ENCODE measurements at regions not wholly inside any gene's neighbourhood (a gene's known extent, or its start where the extent isn't known, plus 50 kb on each side); places are given as distances from the start of the nearest gene placed in this dataset.

DNA sequence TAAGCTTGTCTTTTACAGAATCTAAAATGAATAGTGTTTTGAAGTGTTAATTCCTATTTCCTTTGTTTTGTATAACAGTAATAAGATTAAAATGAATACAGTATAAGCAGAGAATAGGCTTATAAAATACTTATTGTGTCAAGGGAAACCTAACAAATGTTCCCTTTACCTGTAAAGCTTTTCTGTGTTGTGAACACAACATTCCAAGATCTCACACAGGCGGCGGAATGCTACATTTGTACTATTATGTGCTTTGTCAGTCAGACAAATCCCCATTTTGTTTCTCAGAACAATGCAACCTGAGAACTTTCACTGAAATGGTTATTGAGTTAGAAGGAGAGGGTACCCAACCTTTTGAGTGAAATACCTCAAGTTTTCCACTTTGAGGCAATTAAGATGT, 1170.3 kb downstream of the OLFM4 start:
- TF ChIP-seq, protein P1, sequence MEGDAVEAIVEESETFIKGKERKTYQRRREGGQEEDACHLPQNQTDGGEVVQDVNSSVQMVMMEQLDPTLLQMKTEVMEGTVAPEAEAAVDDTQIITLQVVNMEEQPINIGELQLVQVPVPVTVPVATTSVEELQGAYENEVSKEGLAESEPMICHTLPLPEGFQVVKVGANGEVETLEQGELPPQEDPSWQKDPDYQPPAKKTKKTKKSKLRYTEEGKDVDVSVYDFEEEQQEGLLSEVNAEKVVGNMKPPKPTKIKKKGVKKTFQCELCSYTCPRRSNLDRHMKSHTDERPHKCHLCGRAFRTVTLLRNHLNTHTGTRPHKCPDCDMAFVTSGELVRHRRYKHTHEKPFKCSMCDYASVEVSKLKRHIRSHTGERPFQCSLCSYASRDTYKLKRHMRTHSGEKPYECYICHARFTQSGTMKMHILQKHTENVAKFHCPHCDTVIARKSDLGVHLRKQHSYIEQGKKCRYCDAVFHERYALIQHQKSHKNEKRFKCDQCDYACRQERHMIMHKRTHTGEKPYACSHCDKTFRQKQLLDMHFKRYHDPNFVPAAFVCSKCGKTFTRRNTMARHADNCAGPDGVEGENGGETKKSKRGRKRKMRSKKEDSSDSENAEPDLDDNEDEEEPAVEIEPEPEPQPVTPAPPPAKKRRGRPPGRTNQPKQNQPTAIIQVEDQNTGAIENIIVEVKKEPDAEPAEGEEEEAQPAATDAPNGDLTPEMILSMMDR (conservative IDR thresholded peaks at IDR 0.05), result no peak
- Mint-ChIP-seq H3K27ac (ENCODE audit: unreplicated experiment) (no peak overlapping the region), H3K4me3 (no peak overlapping the region), H3K9me3 (no peaks in the 10 kb centered on the region), H3K4me1 (peaks cover 14% of the 10 kb centered on the region), H3K27me3 (ENCODE audit: low read depth) (no peaks in the 10 kb centered on the region), H3K36me3 (ENCODE audit: low read depth) (no peaks in the 10 kb centered on the region)
- DNase-seq (ENCODE audit: low read depth, low spot score), result no peak

DNA sequence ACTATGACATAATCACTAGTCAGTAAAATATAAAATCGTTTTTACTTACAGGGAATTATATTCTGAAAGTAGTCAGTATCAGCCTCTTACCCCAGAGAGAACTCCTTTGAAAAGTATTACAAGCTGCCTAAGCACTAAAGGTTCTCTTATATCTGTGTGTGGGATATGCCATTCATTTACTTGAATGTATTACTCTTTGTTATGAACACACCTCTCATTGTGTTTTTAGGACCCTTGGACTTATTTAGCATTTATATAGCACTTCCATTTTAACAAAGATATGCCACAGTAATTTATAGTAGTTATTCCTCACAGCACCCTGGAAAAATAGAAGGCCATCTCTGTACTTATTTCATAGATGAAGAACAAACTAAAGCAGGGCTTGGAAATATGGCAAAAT, 1178.0 kb downstream of the OLFM4 start:
- DNase-seq (ENCODE audit: low read depth, low spot score), result no peak

DNA sequence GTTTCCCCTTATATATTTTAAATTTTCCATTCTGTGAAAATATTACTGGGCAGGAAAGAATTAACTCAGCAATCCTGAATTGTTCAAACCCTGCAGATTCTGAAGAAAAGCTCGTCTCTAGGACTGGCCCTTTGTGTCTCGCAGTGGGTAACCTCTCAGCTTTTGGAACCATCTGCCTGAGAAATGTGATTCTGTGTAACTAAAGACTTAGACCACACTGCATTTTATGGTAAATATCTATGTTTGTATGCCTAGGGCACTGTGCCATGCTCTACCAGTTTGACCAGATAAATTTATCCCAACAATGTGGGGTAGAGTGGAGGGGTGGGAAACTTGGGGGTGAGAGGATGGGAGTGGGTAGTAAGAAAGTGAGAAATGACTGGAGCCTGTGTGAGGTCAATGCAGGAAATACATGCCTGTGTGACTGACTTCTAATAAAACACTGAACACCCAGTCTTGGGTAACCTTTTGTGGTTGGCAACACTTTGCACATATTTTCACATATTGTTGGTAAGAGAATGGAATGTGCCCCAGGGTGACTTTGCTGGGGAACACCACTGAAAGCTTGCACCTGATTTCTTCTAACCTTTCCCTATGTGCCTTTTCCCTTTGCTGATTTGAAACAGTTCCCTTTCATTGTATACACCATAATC, 1181.9 kb downstream of the OLFM4 start:
- Mint-ChIP-seq H3K9me3 (peaks cover 5% of the 10 kb centered on the region), H3K36me3 (ENCODE audit: low read depth) (no peaks in the 10 kb centered on the region), H3K27ac (ENCODE audit: unreplicated experiment) (no peak overlapping the region), H3K4me1 (peaks cover 20% of the 10 kb centered on the region), H3K4me3 (no peak overlapping the region), H3K27me3 (ENCODE audit: low read depth) (no peaks in the 10 kb centered on the region)
- no peak for DNase-seq (ENCODE audit: low read depth, low spot score)
- TF ChIP-seq, protein P1 (conservative IDR thresholded peaks at IDR 0.05), result no peak

More for the DNA sequence above, 1178.0 kb downstream of the OLFM4 start:
- no peak overlapping the region for H3K27ac Mint-ChIP-seq (ENCODE audit: unreplicated experiment)
- no peaks in the 10 kb centered on the region for H3K27me3 Mint-ChIP-seq (ENCODE audit: low read depth)
- peaks cover 20% of the 10 kb centered on the region for H3K4me1 Mint-ChIP-seq
- TF ChIP-seq, protein P1 (conservative IDR thresholded peaks at IDR 0.05), result no peak
- H3K36me3 Mint-ChIP-seq (ENCODE audit: low read depth), result no peaks in the 10 kb centered on the region
- no peaks in the 10 kb centered on the region for H3K9me3 Mint-ChIP-seq
- H3K4me3 Mint-ChIP-seq, result no peak overlapping the region

GRCh38 chr13:54216221-54216620, 1187.6 kb downstream of the OLFM4 start:
- Mint-ChIP-seq H3K4me1 (no peaks in the 10 kb centered on the region), H3K27ac (ENCODE audit: unreplicated experiment) (no peak overlapping the region), H3K27me3 (ENCODE audit: low read depth) (no peaks in the 10 kb centered on the region), H3K9me3 (peaks cover 19% of the 10 kb centered on the region), H3K4me3 (no peak overlapping the region), H3K36me3 (ENCODE audit: low read depth) (peaks cover 13% of the 10 kb centered on the region)
- DNase-seq (ENCODE audit: low read depth, low spot score), result no peak
- TF ChIP-seq, protein P1 (conservative IDR thresholded peaks at IDR 0.05), result no peak

- Mint-ChIP-seq H3K4me1 (peaks cover 8% of the 10 kb centered on the region), H3K27me3 (ENCODE audit: low read depth) (no peaks in the 10 kb centered on the region), H3K27ac (ENCODE audit: unreplicated experiment) (no peak overlapping the region), H3K36me3 (ENCODE audit: low read depth) (peaks cover 15% of the 10 kb centered on the region), H3K9me3 (peaks cover 18% of the 10 kb centered on the region), H3K4me3 (peak overlapping the region; percentile 18)
- TF ChIP-seq, protein P1 (conservative IDR thresholded peaks at IDR 0.05), result no peak
- DNase-seq (ENCODE audit: low read depth, low spot score), result peak; percentile 12
Observed at GRCh38 chr13:54226876-54227275, 1198.3 kb downstream of the OLFM4 start.

Data from neural crest cell (in vitro differentiated cells).